Stomach (tissue), 8 donors: ENCODE measurements at regions not wholly inside any gene's neighbourhood (a gene's known extent, or its start where the extent isn't known, plus 50 kb on each side); places are given as distances from the start of the nearest gene placed in this dataset.
A peak's percentile ranks its signal among the peaks of the same experiment; 100 is the strongest.

Experiments used
- DNase-seq, 2 donors: peaks; one replicate each; pipeline versions ENCODE4 v3.0.0 to v3.0.0-alpha.2; 2013 to 2019
- H3K27ac ChIP-seq, 5 donors: fragments of 200-600 bp in 4 of 5; sonication (generic) in 4 of 5; one replicate each; pipeline ENCODE4 v1.5.1; 2013 to 2019; ENCODE audit warnings: mild to moderate bottlenecking in 1 of 5, moderate library complexity in 1 of 5
- H3K27me3 ChIP-seq, 3 donors: fragments of 200-600 bp; sonication (generic); one replicate each; pipeline ENCODE4 v1.5.1; 2017 to 2019; ENCODE audit warnings: mixed run types in 1 of 3
- H3K36me3 ChIP-seq, 4 donors: fragments of 200-600 bp; sonication (generic); 1 replicate in 3 of 4; 2 replicates in 1 of 4; pipeline ENCODE4 v1.5.1; 2016 to 2019
- H3K4me1 ChIP-seq, 4 donors: fragments of 200-600 bp; sonication (generic); one replicate each; pipeline ENCODE4 v1.5.1; 2016 to 2019
- H3K4me3 ChIP-seq, 4 donors: fragments of 200-600 bp; sonication (generic) in 3 of 4; one replicate each; pipeline ENCODE4 v1.5.1; 2016 to 2019; ENCODE audit warnings: mild to moderate bottlenecking in 1 of 4
- H3K9me3 ChIP-seq, 4 donors: fragments of 200-600 bp; sonication (generic); one replicate each; pipeline ENCODE4 v1.5.1; 2016 to 2019
- CTCF ChIP-seq, 7 experiments: fragments of 450-650 bp in 4 of 7; fragments of 200-600 bp in 3 of 7; sonication (generic) in 3 of 7; IDR thresholded peaks; one replicate each; pipeline ENCODE4 v1.5.1; 2016 to 2019; ENCODE audit warnings: antibody characterized with exemption in 7 of 7, control low read depth in 2 of 7, mild to moderate bottlenecking in 1 of 7
- EP300 ChIP-seq: sonication (generic); formaldehyde crosslinking; IDR thresholded peaks from one replicate; pipeline ENCODE4 v1.6.1; 2017; ENCODE audit warnings: antibody characterized with exemption
- POLR2A ChIP-seq, 4 donors: fragments of 450-650 bp; IDR thresholded peaks; one replicate each; pipeline ENCODE4 v1.6.1; 2016; ENCODE audit warnings: antibody characterized with exemption in 4 of 4, control low read depth in 2 of 4, mild to moderate bottlenecking in 1 of 4, moderate library complexity in 1 of 4
- POLR2AphosphoS5 ChIP-seq, 3 donors: sonication (generic); formaldehyde crosslinking; IDR thresholded peaks; one replicate each; pipeline ENCODE4 v1.6.1; 2016; ENCODE audit warnings: antibody characterized with exemption in 3 of 3
- WGBS, 5 donors: extraction: QIAGEN DNeasy Blood & Tissue Kit in 3 of 5; methylation state at CpG; one replicate each; pipeline versions ENCODE4 v1.1.5 to v1.1.7; 2013 to 2018; 5-methylcytosine and 5-hydroxymethylcytosine counted together
- intact Hi-C: fragments of 100-400 bp; cut with DNase I; formaldehyde crosslinking; loops from one replicate; pipeline ENCODE4 v1.15.1; 2023; ENCODE audit warnings: low total_unique reads
- donor health status: healthy with polysubstance abuse.
- donor health status: Bipolar disorder and iron deficiency.
- donor health status: healthy.

- Histone ChIP-seq H3K36me3 (no peaks in the 10 kb centered on the region), H3K9me3 (peaks cover 0 to 29% (median 18%) of the 10 kb centered on the region in 4 donors), H3K4me1 (peaks cover 0 to 6% (median 0%) of the 10 kb centered on the region in 4 donors), H3K27ac (no peak overlapping the region), H3K27me3 (no peaks in the 10 kb centered on the region), H3K4me3 (no peak overlapping the region)
- intact Hi-C loops: no loop called here
- TF ChIP-seq EP300: no peak
- DNase-seq: peak in 1 of 2 donors; percentile 12
- WGBS, 5 donors: 49 to 71% (median 59%) methylated on average over 2 of the region's 2 CpGs
Observed at GRCh38 chr12:28611449-28611848, 421.2 kb downstream of the CCDC91 start.

DNA sequence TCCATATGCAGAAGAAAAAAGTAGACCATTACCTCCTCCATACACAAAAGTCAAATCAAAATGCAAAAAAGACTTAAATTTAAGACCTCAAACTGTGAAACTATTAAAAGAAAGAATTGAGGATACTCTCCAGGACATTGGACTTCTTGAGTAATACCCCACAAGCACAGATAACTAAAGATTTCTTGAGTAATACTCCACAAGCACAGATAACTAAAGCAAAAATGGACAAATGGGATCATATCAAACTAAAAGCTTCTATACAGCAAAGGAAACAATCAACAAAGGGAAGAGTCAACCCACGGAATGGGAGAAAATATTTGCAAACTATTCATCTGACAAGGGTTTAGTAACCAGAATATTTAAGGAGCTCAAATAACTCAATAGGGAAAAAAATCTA lies 427.9 kb downstream of the CCDC91 start:
- Histone ChIP-seq H3K9me3 (no peaks in the 10 kb centered on the region), H3K4me3 (no peak overlapping the region), H3K4me1 (no peaks in the 10 kb centered on the region), H3K27me3 (no peaks in the 10 kb centered on the region), H3K36me3 (no peaks in the 10 kb centered on the region), H3K27ac (no peak overlapping the region)
- no peak for DNase-seq
- intact Hi-C loops: no loop called here
- 64 to 89% (median 69%) methylated on average over 1 of the region's 1 CpG for WGBS, 5 donors
- no peak for TF ChIP-seq CTCF (IDR thresholded peaks at IDR 0.05)
- no peak for TF ChIP-seq EP300
- TF ChIP-seq POLR2A (IDR thresholded peaks at IDR 0.05): no peak
- no peak for TF ChIP-seq POLR2AphosphoS5 (IDR thresholded peaks at IDR 0.05)

DNA sequence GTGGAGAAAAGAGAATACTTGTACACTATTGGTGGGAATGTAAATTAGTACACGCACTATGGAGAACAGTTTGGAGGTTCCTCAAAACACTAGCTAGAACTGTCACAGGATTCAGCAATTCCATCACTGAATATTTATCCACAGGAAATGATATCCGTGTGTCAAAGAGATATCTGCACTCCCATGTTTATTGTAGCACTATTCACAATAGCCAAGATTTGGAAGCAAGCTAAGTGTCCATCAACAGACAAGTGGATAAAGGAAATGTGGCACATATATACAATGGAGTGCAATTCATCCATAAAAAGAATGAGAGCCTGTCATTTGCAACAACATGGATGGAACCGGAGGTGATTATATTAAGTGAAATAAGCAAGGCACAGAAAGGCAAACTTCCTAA lies 428.5 kb downstream of the CCDC91 start:
- no peak for TF ChIP-seq EP300
- TF ChIP-seq POLR2AphosphoS5 (IDR thresholded peaks at IDR 0.05): no peak
- H3K27ac ChIP-seq: no peak overlapping the region
- H3K4me3 ChIP-seq: no peak overlapping the region
- intact Hi-C loops: no loop called here
- no peaks in the 10 kb centered on the region for H3K9me3 ChIP-seq
- no peaks in the 10 kb centered on the region for H3K27me3 ChIP-seq
- H3K4me1 ChIP-seq: no peaks in the 10 kb centered on the region
- H3K36me3 ChIP-seq: no peaks in the 10 kb centered on the region
- WGBS, 5 donors: 79 to 89% (median 81%) methylated on average over 3 of the region's 3 CpGs
- DNase-seq: no peak

DNA sequence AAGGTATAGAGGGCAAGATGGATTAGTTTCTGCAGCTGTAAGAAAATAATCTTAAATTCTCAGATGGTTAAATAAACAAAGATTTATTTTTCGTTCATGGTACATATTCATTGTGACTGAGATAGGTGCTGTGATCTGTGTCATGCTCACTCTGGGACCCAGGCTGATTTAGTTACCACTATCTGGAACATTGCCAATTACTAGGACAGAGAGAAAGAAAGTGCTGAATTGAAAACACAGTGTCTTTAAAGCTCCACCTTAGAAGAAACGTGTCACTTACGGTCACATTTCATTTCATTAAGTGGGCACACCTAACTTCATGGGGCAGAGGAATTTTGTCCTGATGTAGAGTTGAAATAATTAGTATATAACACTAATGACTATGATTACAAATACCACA lies 430.0 kb downstream of the CCDC91 start:
- no peak overlapping the region for H3K27ac ChIP-seq

GRCh38 chr12:28622406-28622805 lies 432.1 kb downstream of the CCDC91 start:
- WGBS, 5 donors: 84 to 90% (median 89%) methylated on average over 3 of the region's 3 CpGs
- Histone ChIP-seq H3K9me3 (no peaks in the 10 kb centered on the region), H3K27me3 (no peaks in the 10 kb centered on the region), H3K36me3 (no peaks in the 10 kb centered on the region), H3K27ac (no peak overlapping the region), H3K4me3 (no peak overlapping the region), H3K4me1 (no peaks in the 10 kb centered on the region)
- no peak for DNase-seq
- intact Hi-C loops: no loop called here
- TF ChIP-seq POLR2AphosphoS5 (IDR thresholded peaks at IDR 0.05) (no peak), CTCF (IDR thresholded peaks at IDR 0.05) (no peak), EP300 (no peak), POLR2A (IDR thresholded peaks at IDR 0.05) (no peak)

More for the DNA sequence above, 430.0 kb downstream of the CCDC91 start:
- Histone ChIP-seq H3K4me3 (no peak overlapping the region), H3K4me1 (no peaks in the 10 kb centered on the region), H3K9me3 (no peaks in the 10 kb centered on the region), H3K27me3 (no peaks in the 10 kb centered on the region), H3K36me3 (no peaks in the 10 kb centered on the region)
- intact Hi-C loops: no loop called here
- 78 to 83% (median 79%) methylated on average over 3 of the region's 3 CpGs for WGBS, 5 donors
- TF ChIP-seq POLR2A (IDR thresholded peaks at IDR 0.05) (no peak), CTCF (IDR thresholded peaks at IDR 0.05) (no peak), EP300 (no peak), POLR2AphosphoS5 (IDR thresholded peaks at IDR 0.05) (no peak)
- no peak for DNase-seq
